ENCODE measurements at regions not wholly inside any gene's neighbourhood (a gene's known extent, or its start where the extent isn't known, plus 50 kb on each side); places are given as distances from the start of the nearest gene placed in this dataset.

DNA sequence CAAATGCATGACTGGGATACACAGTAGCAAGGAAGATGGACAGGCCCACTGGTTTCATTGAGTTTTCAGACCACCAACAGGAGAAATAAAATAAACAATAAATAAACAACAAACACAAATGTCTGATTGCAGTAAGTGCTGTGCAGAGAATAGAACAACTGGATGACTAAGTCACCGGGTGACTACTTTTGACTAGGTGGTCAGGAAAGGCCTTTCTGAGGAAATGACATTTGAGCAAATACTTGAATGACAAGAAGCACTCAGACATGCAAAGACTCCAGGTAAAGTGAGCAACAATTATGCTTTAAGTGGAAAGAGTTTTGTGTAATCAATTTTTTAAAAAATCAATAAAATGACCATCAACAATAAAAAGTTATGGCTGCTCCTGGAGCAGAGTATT is 137.7 kb downstream of the BTC start:
- Histone ChIP-seq H3K4me3 (no peak overlapping the region), H3K27me3 (no peaks in the 10 kb centered on the region), H3K36me3 (no peaks in the 10 kb centered on the region), H3K4me1 (no peaks in the 10 kb centered on the region), H3K9me3 (no peaks in the 10 kb centered on the region), H3K27ac (no peak overlapping the region)
- DNase-seq (ENCODE audit: low spot score in 2 of 2), result no peak
- intact Hi-C loops (cut with DNase I), result no loop called here
- TF ChIP-seq, protein P1, sequence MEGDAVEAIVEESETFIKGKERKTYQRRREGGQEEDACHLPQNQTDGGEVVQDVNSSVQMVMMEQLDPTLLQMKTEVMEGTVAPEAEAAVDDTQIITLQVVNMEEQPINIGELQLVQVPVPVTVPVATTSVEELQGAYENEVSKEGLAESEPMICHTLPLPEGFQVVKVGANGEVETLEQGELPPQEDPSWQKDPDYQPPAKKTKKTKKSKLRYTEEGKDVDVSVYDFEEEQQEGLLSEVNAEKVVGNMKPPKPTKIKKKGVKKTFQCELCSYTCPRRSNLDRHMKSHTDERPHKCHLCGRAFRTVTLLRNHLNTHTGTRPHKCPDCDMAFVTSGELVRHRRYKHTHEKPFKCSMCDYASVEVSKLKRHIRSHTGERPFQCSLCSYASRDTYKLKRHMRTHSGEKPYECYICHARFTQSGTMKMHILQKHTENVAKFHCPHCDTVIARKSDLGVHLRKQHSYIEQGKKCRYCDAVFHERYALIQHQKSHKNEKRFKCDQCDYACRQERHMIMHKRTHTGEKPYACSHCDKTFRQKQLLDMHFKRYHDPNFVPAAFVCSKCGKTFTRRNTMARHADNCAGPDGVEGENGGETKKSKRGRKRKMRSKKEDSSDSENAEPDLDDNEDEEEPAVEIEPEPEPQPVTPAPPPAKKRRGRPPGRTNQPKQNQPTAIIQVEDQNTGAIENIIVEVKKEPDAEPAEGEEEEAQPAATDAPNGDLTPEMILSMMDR (IDR thresholded peaks at IDR 0.05), result no peak

DNA sequence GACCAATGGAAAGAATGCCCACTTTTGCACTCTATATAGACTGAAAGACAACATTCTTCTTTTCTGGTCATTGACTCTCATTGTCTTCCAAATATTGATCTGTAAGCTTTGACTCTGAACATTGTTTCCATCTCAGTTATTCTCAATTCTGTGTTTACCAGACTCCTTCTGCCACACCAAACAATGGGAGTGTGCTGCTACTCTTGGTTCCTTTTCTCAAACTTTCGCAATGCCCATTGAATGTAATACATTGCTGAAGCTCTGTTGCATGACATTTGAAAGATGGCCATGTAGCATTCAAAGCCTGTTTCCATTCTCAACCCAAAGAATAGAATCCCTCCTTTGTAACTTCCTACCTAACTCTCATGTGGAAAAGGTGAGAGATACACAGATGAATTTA is 136.2 kb downstream of the BTC start:
- Histone ChIP-seq H3K27ac (no peak overlapping the region), H3K27me3 (no peaks in the 10 kb centered on the region), H3K4me1 (no peaks in the 10 kb centered on the region), H3K36me3 (no peaks in the 10 kb centered on the region), H3K9me3 (no peaks in the 10 kb centered on the region), H3K4me3 (no peak overlapping the region)
- DNase-seq (ENCODE audit: low spot score in 2 of 2), result no peak
- intact Hi-C loops (cut with DNase I), result no loop called here
- TF ChIP-seq, protein P1 (IDR thresholded peaks at IDR 0.05), result no peak

- intact Hi-C loops (cut with DNase I), result no loop called here
- peak in 1 of 2 donors; percentile 75 for DNase-seq (ENCODE audit: low spot score in 2 of 2)
- H3K27ac ChIP-seq, result no peak overlapping the region
Observed at GRCh38 chr4:74659576-74660411, 134.5 kb downstream of the BTC start.

DNA sequence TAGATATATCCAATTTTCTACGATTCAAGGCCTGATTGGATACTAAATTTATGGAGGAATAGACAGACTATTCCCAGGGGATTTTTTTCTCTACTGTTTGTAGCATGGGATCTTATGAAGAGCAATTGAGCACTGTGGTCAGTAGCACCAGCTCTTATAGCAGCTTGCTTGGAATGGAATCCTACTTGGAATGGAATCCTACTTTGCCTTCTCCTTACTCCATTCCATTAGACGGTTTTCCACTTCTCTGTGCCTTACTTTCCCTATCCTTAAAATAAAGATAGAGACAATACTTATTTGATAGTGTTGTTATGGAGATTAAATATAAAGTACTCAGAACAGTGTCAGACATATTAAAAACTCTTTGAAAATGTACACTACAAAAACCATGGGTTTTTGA is 133.5 kb downstream of the BTC start:
- Histone ChIP-seq H3K36me3 (no peaks in the 10 kb centered on the region), H3K9me3 (no peaks in the 10 kb centered on the region), H3K4me3 (no peak overlapping the region), H3K4me1 (no peaks in the 10 kb centered on the region), H3K27ac (no peak overlapping the region), H3K27me3 (no peaks in the 10 kb centered on the region)
- no peak for DNase-seq (ENCODE audit: low spot score in 2 of 2)
- TF ChIP-seq, protein P1 (IDR thresholded peaks at IDR 0.05), result no peak
- intact Hi-C loops (cut with DNase I), result no loop called here

More at GRCh38 chr4:74659576-74660411, 134.5 kb downstream of the BTC start:
- no peaks in the 10 kb centered on the region for H3K4me1 ChIP-seq
- no peaks in the 10 kb centered on the region for H3K27me3 ChIP-seq
- no peak overlapping the region for H3K4me3 ChIP-seq
- H3K9me3 ChIP-seq, result no peaks in the 10 kb centered on the region
- H3K36me3 ChIP-seq, result no peaks in the 10 kb centered on the region
- TF ChIP-seq, protein P1 (IDR thresholded peaks at IDR 0.05), result no peak

DNA sequence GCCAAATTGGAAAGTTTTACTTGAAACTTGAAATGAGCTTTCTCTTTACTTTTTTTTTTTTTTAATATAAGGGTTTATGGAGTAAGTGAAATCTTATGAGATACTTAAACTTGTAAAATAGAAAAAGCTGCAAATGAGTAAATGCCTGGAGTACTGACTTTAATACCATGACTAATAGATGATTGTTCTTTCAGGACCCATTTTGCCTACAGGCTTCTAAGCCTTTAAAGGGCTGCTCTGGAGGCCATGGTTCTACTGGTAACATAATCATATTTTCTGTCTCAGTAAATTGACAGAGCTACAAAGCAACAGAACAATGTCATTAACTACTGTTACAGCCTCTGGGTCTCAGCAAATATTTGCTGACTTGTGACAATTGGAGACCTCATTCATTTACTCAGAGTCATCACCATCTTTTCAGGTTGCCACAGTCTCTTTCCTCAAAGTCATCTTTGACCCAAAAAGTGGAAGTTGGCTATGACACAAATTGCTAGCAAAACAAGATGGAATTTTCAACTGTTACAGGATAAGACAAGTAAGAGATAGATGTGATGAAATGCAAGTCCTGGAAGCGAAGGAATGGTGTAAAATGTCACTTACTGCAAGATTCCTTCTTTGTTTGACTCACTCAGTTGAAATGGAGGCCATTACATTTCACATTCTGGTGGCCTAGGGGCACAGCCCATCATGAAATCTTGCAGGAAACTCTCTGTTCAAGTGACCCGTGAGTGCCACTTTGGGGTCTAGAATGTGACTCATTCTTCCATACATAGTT is 132.7 kb downstream of the BTC start:
- no peak for DNase-seq (ENCODE audit: low spot score in 2 of 2)
- no peaks in the 10 kb centered on the region for H3K9me3 ChIP-seq
- H3K4me3 ChIP-seq, result no peak overlapping the region
- TF ChIP-seq, protein P1 (IDR thresholded peaks at IDR 0.05), result no peak
- intact Hi-C loops (cut with DNase I), result no loop called here
- H3K27ac ChIP-seq, result no peak overlapping the region
- no peaks in the 10 kb centered on the region for H3K36me3 ChIP-seq
- H3K4me1 ChIP-seq, result no peaks in the 10 kb centered on the region
- no peaks in the 10 kb centered on the region for H3K27me3 ChIP-seq
